Caco-2 (cell line): ENCODE measurements at regions not wholly inside any gene's neighbourhood (a gene's known extent, or its start where the extent isn't known, plus 50 kb on each side); places are given as distances from the start of the nearest gene placed in this dataset.

Experiments used
- BruUV-seq: library from RNA; stranded (reverse); fragments of 400-500 nt; replicated peaks from 2 replicates; lab custom pipeline; 2021; lab: Mats Ljungman, UMichigan
- CTCF ChIA-PET: fragments of 300-600 bp; sonication (Branson Sonifier 250); formaldehyde crosslinking; loops from one replicate; lab custom pipeline; 2022; ENCODE audit warnings: antibody characterized with exemption; lab: Charles Lee
- POLR2A ChIA-PET: fragments of 300-600 bp; sonication (Branson Sonifier 250); formaldehyde crosslinking; loops from one replicate; lab custom pipeline; 2022; ENCODE audit warnings: antibody characterized with exemption; lab: Charles Lee
- DNase-seq, 2 experiments: peaks; one replicate each; pipeline versions ENCODE4 v3.0.0 to v3.0.0-alpha.2; 2020 to 2022
- H3K27me3 ChIP-seq: replicated peaks from 2 replicates; pipeline ENCODE4 v1.6.0; 2011; ENCODE audit warnings: low read length; ENCODE audit not compliant: control insufficient read depth, insufficient read depth
- H3K36me3 ChIP-seq: 2 replicates; pipeline ENCODE4 v1.5.1; 2011; ENCODE audit warnings: low read length; ENCODE audit not compliant: control insufficient read depth, insufficient read depth
- H3K4me1 ChIP-seq: fragments of 250-450 bp; sonication (Bioruptor Pico); 2 replicates; pipeline ENCODE4 v1.5.1; 2020; ENCODE audit warnings: mild to moderate bottlenecking
- H3K4me3 ChIP-seq: 2 replicates; pipeline ENCODE4 v1.5.1; 2011; ENCODE audit warnings: low read depth, mild to moderate bottlenecking, control low read depth, low read length
- H3K9me3 ChIP-seq: fragments of 250-450 bp; sonication (Bioruptor Pico); 2 replicates; pipeline ENCODE4 v1.5.1; 2020; ENCODE audit warnings: mild to moderate bottlenecking, moderate library complexity
- H3K27ac Mint-ChIP-seq: one replicate; pipeline ENCODE4 v1.8.0; 2022; ENCODE audit warnings: mixed read lengths; ENCODE audit not compliant: unreplicated experiment
- H3K27me3 Mint-ChIP-seq: one replicate; pipeline ENCODE4 v1.8.0; 2022; ENCODE audit warnings: mixed read lengths; ENCODE audit not compliant: insufficient read depth, unreplicated experiment
- H3K36me3 Mint-ChIP-seq: one replicate; pipeline ENCODE4 v1.8.0; 2022; ENCODE audit warnings: mild to moderate bottlenecking, mixed read lengths; ENCODE audit not compliant: insufficient read depth, unreplicated experiment
- H3K4me1 Mint-ChIP-seq: one replicate; pipeline ENCODE4 v1.8.0; 2022; ENCODE audit warnings: low read depth, mixed read lengths; ENCODE audit not compliant: unreplicated experiment
- H3K4me3 Mint-ChIP-seq: one replicate; pipeline ENCODE4 v1.8.0; 2022; ENCODE audit warnings: mild to moderate bottlenecking, moderate library complexity, mixed read lengths; ENCODE audit not compliant: unreplicated experiment
- H3K9me3 Mint-ChIP-seq: one replicate; pipeline ENCODE4 v1.8.0; 2022; ENCODE audit warnings: mixed read lengths; ENCODE audit not compliant: unreplicated experiment
- CTCF ChIP-seq, 2 experiments: fragments of 200-600 bp in 1 of 2; IDR thresholded peaks; 1 replicate in 1 of 2; 2 replicates in 1 of 2; pipeline versions ENCODE4 v1.5.1 to v1.8.0; 2011 to 2022; ENCODE audit warnings: antibody characterized with exemption in 1 of 2, control low read depth in 1 of 2, inconsistent platforms in 1 of 2, low read depth in 1 of 2, low read length in 1 of 2, mild to moderate bottlenecking in 1 of 2, moderate library complexity in 1 of 2; ENCODE audit not compliant: insufficient read depth in 1 of 2, severe bottlenecking in 1 of 2, unreplicated experiment in 1 of 2
- intact Hi-C: fragments of 100-400 bp; cut with micrococcal nuclease; formaldehyde crosslinking; loops from one replicate; pipeline ENCODE4 v1.10.0; 2022; ENCODE audit not compliant: unreplicated experiment

GRCh38 chr12:69129017-69129416, 110.4 kb upstream of the CPSF6 start:
- ChIA-PET CTCF (no interaction called here), POLR2A (no interaction called here)
- Histone ChIP-seq H3K36me3 (no peaks in the 10 kb centered on the region), H3K9me3 (no peaks in the 10 kb centered on the region), H3K4me3 (no peak overlapping the region), H3K4me1 (peaks cover 10% of the 10 kb centered on the region), H3K27me3 (no peaks in the 10 kb centered on the region)
- H3K36me3 Mint-ChIP-seq: no peaks in the 10 kb centered on the region
- H3K4me1 Mint-ChIP-seq: no peaks in the 10 kb centered on the region
- H3K27me3 Mint-ChIP-seq: no peaks in the 10 kb centered on the region
- H3K9me3 Mint-ChIP-seq: no peaks in the 10 kb centered on the region
- intact Hi-C loops: no loop called here
- no peak overlapping the region for H3K27ac Mint-ChIP-seq
- H3K4me3 Mint-ChIP-seq: no peak overlapping the region
- no TSS peak for BruUV-seq
- no peak for DNase-seq
- TF ChIP-seq CTCF (IDR thresholded peaks at IDR 0.05; ENCODE audit: insufficient read depth in 1 of 2, low read depth in 1 of 2, low read length in 1 of 2, severe bottlenecking in 1 of 2, unreplicated experiment in 1 of 2): no peak

GRCh38 chr12:69129564-69129963, 109.8 kb upstream of the CPSF6 start:
- no TSS peak for BruUV-seq
- H3K4me3 ChIP-seq: no peak overlapping the region
- H3K27me3 ChIP-seq: no peaks in the 10 kb centered on the region
- H3K36me3 Mint-ChIP-seq: no peaks in the 10 kb centered on the region
- intact Hi-C loops: no loop called here
- H3K9me3 ChIP-seq: no peaks in the 10 kb centered on the region
- CTCF ChIA-PET: no interaction called here
- H3K36me3 ChIP-seq: no peaks in the 10 kb centered on the region
- no peak for TF ChIP-seq CTCF (IDR thresholded peaks at IDR 0.05; ENCODE audit: insufficient read depth in 1 of 2, low read depth in 1 of 2, low read length in 1 of 2, severe bottlenecking in 1 of 2, unreplicated experiment in 1 of 2)
- H3K4me1 Mint-ChIP-seq: no peaks in the 10 kb centered on the region
- peaks cover 6% of the 10 kb centered on the region; the same call in 1 of the 2 replicates for H3K4me1 ChIP-seq
- DNase-seq: no peak
- H3K27ac Mint-ChIP-seq: no peak overlapping the region
- POLR2A ChIA-PET: no interaction called here
- no peak overlapping the region for H3K4me3 Mint-ChIP-seq
- H3K9me3 Mint-ChIP-seq: no peaks in the 10 kb centered on the region
- no peaks in the 10 kb centered on the region for H3K27me3 Mint-ChIP-seq

GRCh38 chr12:69130064-69130463, 109.3 kb upstream of the CPSF6 start:
- Mint-ChIP-seq H3K4me3 (no peak overlapping the region), H3K36me3 (no peaks in the 10 kb centered on the region), H3K9me3 (no peaks in the 10 kb centered on the region), H3K27ac (no peak overlapping the region), H3K27me3 (no peaks in the 10 kb centered on the region), H3K4me1 (no peaks in the 10 kb centered on the region)
- TF ChIP-seq CTCF (IDR thresholded peaks at IDR 0.05; ENCODE audit: insufficient read depth in 1 of 2, low read depth in 1 of 2, low read length in 1 of 2, severe bottlenecking in 1 of 2, unreplicated experiment in 1 of 2): peak; percentile 17 to 23
- no TSS peak for BruUV-seq
- H3K9me3 ChIP-seq: no peaks in the 10 kb centered on the region
- ChIA-PET POLR2A (no interaction called here), CTCF (no interaction called here)
- intact Hi-C loops: no loop called here
- peaks cover 6% of the 10 kb centered on the region; the same call in 1 of the 2 replicates for H3K4me1 ChIP-seq
- peak in 1 of 2 experiments; percentile 18 for DNase-seq
- no peaks in the 10 kb centered on the region for H3K36me3 ChIP-seq
- H3K27me3 ChIP-seq: no peaks in the 10 kb centered on the region
- no peak overlapping the region for H3K4me3 ChIP-seq
